ENCODE measurements at regions not wholly inside any gene's neighbourhood (a gene's known extent, or its start where the extent isn't known, plus 50 kb on each side); places are given as distances from the start of the nearest gene placed in this dataset.

GRCh38 chr4:115433491-115433890, 320.1 kb upstream of the NDST4 start:
- Histone ChIP-seq H4K8ac (ENCODE audit: low read depth in 2 of 2, low read length in 2 of 2) (no peak overlapping the region), H3K14ac (replicated peaks; ENCODE audit: low read depth, low read length) (no peak overlapping the region), H4K20me1 (ENCODE audit: insufficient read depth, low read length) (no peaks in the 10 kb centered on the region), H2BK5ac (ENCODE audit: low read depth, low read length, poor library complexity, severe bottlenecking) (no peak overlapping the region), H3K79me1 (ENCODE audit: low read depth in 1 of 2, low read length in 2 of 2) (no peaks in the 10 kb centered on the region), H3K27ac (ENCODE audit: insufficient read depth, low read length) (no peak overlapping the region), H3K18ac (ENCODE audit: low read depth, low read length) (no peak overlapping the region), H2BK20ac (ENCODE audit: low read depth, low read length) (no peak overlapping the region), H2AK9ac (replicated peaks; ENCODE audit: low read depth, low read length, poor library complexity) (no peak overlapping the region), H3K4me2 (ENCODE audit: low read depth, low read length) (no peak overlapping the region), H3K36me3 (ENCODE audit: control insufficient read depth, insufficient read depth, low read length) (no peaks in the 10 kb centered on the region), H3K56ac (ENCODE audit: extremely low read depth, insufficient read depth, low read length) (no peak overlapping the region), H3K4me3 (ENCODE audit: insufficient read depth, low read depth, low read length) (no peak overlapping the region), H3K9me1 (ENCODE audit: insufficient read depth, low read length) (no peaks in the 10 kb centered on the region), H3K9me3 (ENCODE audit: control insufficient read depth, insufficient read depth, low read length) (0 out of 2 replicates have a peak, but pooled peaks cover 8% of the 10 kb centered on the region), H2AK5ac (ENCODE audit: low read depth, low read length) (no peak overlapping the region), H3K23ac (ENCODE audit: low read depth, low read length) (no peak overlapping the region), H3K4ac (ENCODE audit: low read depth, low read length) (no peak overlapping the region), H2BK120ac (ENCODE audit: low read depth, low read length) (no peak overlapping the region), H3K4me1 (ENCODE audit: control insufficient read depth, insufficient read depth, low read length) (no peaks in the 10 kb centered on the region), H4K5ac (ENCODE audit: low read depth, low read length) (no peak overlapping the region), H3K9ac (ENCODE audit: low read depth, low read length) (no peak overlapping the region), H3K27me3 (ENCODE audit: control insufficient read depth, insufficient read depth, low read length) (no peaks in the 10 kb centered on the region), H2AFZ (replicated peaks; ENCODE audit: low read length, poor library complexity) (no peak overlapping the region), H4K91ac (ENCODE audit: insufficient read depth, low read depth, low read length) (no peak overlapping the region), H2BK15ac (ENCODE audit: low read depth, low read length) (no peak overlapping the region)
- 100% methylated on average over 1 of the region's 1 CpG; no CpG with 5 or more reads in 1 of the 2 experiments for WGBS, 2 experiments (ENCODE audit: extremely low coverage in 2 of 2, insufficient read length in 1 of 2)
- intact Hi-C loops (cut with micrococcal nuclease) = no loop called here
- no peak for DNase-seq
- ChIA-PET POLR2A (ENCODE audit: unreplicated experiment) (no interaction called here), CTCF (no interaction called here)
- no peak for ATAC-seq (ENCODE audit: low read depth)
- no TSS peak for BruUV-seq (replicated peaks)
- dilution Hi-C loops (cut with HindIII; ENCODE audit: low sequenced_read_pairs, unreplicated experiment) = no loop called here
- in situ Hi-C loops (cut with MboI; ENCODE audit: low sequenced_read_pairs) = no loop called here
- TF ChIP-seq RFX5 (IDR thresholded peaks at IDR 0.05; ENCODE audit: low read depth, low read length) (no peak), MXI1 (IDR thresholded peaks at IDR 0.05; ENCODE audit: borderline replicate concordance, low read depth, low read length) (no peak), MAZ (IDR thresholded peaks at IDR 0.05; ENCODE audit: borderline replicate concordance, low read depth, low read length) (no peak), RCOR1 (IDR thresholded peaks at IDR 0.05; ENCODE audit: insufficient replicate concordance, low read length) (no peak), RAD21 (IDR thresholded peaks at IDR 0.05; ENCODE audit: low read length) (no peak), ELK1 (IDR thresholded peaks at IDR 0.05; ENCODE audit: borderline replicate concordance, low read depth, low read length) (no peak), CHD1 (IDR thresholded peaks at IDR 0.05; ENCODE audit: low read depth, low read length) (no peak), BHLHE40 (IDR thresholded peaks at IDR 0.05; ENCODE audit: low read depth, low read length) (no peak), MAFK (IDR thresholded peaks at IDR 0.05; ENCODE audit: low read depth, low read length) (no peak), USF2 (IDR thresholded peaks at IDR 0.05; ENCODE audit: low read depth, low read length) (no peak), POLR2A (IDR thresholded peaks at IDR 0.05; ENCODE audit: low read depth, low read length) (no peak), CTCF (conservative IDR thresholded peaks at IDR 0.05; ENCODE audit: low read depth, low read length) (no peak), FOS (IDR thresholded peaks at IDR 0.05; ENCODE audit: low read depth, low read length) (no peak), CEBPB (IDR thresholded peaks at IDR 0.05; ENCODE audit: low read depth, low read length) (no peak), SMC3 (IDR thresholded peaks at IDR 0.05; ENCODE audit: low read depth, low read length) (no peak), NFE2L2 (IDR thresholded peaks at IDR 0.05; ENCODE audit: low read depth, low read length) (no peak)

Data from IMR-90 (cell line).